ENCODE measurements at regions not wholly inside any gene's neighbourhood (a gene's known extent, or its start where the extent isn't known, plus 50 kb on each side); places are given as distances from the start of the nearest gene placed in this dataset.

DNA sequence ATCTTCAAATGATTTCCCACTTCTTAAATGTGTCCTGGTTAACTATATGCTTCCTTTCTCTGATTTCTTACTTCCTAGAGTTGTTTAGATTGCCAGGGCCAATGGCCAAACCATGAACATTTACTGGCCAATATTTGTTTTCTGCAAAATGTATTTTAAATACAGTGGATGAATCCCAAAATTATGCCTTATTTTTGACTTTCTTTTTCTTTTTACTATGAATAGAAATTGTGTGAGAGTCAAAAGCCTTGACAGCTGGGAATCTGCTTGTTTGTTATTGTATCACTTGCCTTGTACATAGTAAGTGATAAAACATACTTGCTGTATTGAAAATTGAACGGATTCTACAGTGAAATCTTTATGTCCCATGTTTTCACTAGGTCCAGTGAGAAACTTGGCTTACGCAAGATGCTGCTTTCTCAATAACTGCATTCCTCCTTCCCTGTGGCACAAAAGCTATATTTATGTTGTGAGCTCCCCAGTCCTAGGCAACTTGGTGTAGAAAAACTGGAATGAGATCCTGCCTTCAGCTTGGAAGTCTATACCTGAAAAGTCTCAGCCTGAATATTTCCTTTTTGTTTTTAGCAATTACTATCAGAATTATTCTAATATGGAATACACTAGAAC lies 295.2 kb downstream of the EPHA7 start:
- TF ChIP-seq, protein P1, sequence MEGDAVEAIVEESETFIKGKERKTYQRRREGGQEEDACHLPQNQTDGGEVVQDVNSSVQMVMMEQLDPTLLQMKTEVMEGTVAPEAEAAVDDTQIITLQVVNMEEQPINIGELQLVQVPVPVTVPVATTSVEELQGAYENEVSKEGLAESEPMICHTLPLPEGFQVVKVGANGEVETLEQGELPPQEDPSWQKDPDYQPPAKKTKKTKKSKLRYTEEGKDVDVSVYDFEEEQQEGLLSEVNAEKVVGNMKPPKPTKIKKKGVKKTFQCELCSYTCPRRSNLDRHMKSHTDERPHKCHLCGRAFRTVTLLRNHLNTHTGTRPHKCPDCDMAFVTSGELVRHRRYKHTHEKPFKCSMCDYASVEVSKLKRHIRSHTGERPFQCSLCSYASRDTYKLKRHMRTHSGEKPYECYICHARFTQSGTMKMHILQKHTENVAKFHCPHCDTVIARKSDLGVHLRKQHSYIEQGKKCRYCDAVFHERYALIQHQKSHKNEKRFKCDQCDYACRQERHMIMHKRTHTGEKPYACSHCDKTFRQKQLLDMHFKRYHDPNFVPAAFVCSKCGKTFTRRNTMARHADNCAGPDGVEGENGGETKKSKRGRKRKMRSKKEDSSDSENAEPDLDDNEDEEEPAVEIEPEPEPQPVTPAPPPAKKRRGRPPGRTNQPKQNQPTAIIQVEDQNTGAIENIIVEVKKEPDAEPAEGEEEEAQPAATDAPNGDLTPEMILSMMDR (IDR thresholded peaks at IDR 0.05; ENCODE audit: low read length) = no peak
- TF ChIP-seq EZH2 (optimal IDR thresholded peaks at IDR 0.05; ENCODE audit: low read depth, low read length) = no peak
- TF ChIP-seq EZH2phosphoT487 (IDR thresholded peaks at IDR 0.05; ENCODE audit: low read length) = no peak

Measured in MM.1S (cell line).